GM12891 (cell line): ENCODE measurements at regions not wholly inside any gene's neighbourhood (a gene's known extent, or its start where the extent isn't known, plus 50 kb on each side); places are given as distances from the start of the nearest gene placed in this dataset.

ENCODE experiments used
- DNase-seq: peaks from one replicate; pipeline ENCODE4 v3.0.0; 2011; ENCODE audit warnings: low spot score; ENCODE audit not compliant: insufficient read length
- FAIRE-seq: peaks from 2 replicates; lab custom pipeline; 2011; peaks lifted over from hg19 to GRCh38; lab: Jason Lieb, UNC
- PAX5 ChIP-seq: IDR thresholded peaks from 2 replicates; pipeline ENCODE4 v1.6.1; 2011; ENCODE audit warnings: low read length, moderate library complexity, mild to moderate bottlenecking; ENCODE audit not compliant: insufficient read depth, severe bottlenecking
- POLR2A ChIP-seq: IDR thresholded peaks from 2 replicates; pipeline ENCODE4 v1.6.1; 2011; ENCODE audit warnings: low read depth, low read length, control low read depth
- POLR2AphosphoS5 ChIP-seq: IDR thresholded peaks from 2 replicates; pipeline ENCODE4 v1.6.1; 2011; ENCODE audit warnings: low read depth, low read length, control low read depth
- POU2F2 ChIP-seq: IDR thresholded peaks from 2 replicates; pipeline ENCODE4 v1.6.1; 2011; ENCODE audit warnings: low read depth, mild to moderate bottlenecking, control low read depth, low read length, moderate library complexity
- SPI1 ChIP-seq: IDR thresholded peaks from 2 replicates; pipeline ENCODE4 v1.6.1; 2011; ENCODE audit warnings: low read depth, low read length, control low read depth
- TAF1 ChIP-seq: IDR thresholded peaks from 2 replicates; pipeline ENCODE4 v1.6.1; 2011; ENCODE audit warnings: low read depth, low read length, control low read depth

- no peak for DNase-seq
- FAIRE-seq = no peak
- TF ChIP-seq PAX5 = no peak
- TF ChIP-seq SPI1 = no peak
- TF ChIP-seq POLR2AphosphoS5 = no peak
- TF ChIP-seq POLR2A = no peak
- TF ChIP-seq TAF1 = no peak
- no peak for TF ChIP-seq POU2F2
These were observed 145.1 kb upstream of the TMEM106B start for GRCh38 chr7:12066004-12066403.

- no peak for DNase-seq
- no peak for FAIRE-seq
- TF ChIP-seq POU2F2 (no peak), POLR2A (no peak), SPI1 (no peak), PAX5 (no peak), POLR2AphosphoS5 (no peak)
These were observed 144.6 kb upstream of the TMEM106B start for GRCh38 chr7:12066521-12066920.

- FAIRE-seq = peak; percentile 67
- DNase-seq = no peak
- TF ChIP-seq POLR2A (no peak), SPI1 (0 out of 2 replicates have a peak, but pooled peaks have one; percentile 5)
These were observed 143.8 kb upstream of the TMEM106B start for GRCh38 chr7:12067156-12067831.

- TF ChIP-seq POLR2A (no peak), TAF1 (no peak), SPI1 (no peak), PAX5 (no peak), POLR2AphosphoS5 (no peak), POU2F2 (no peak)
- no peak for FAIRE-seq
- DNase-seq = no peak
These were observed 141.3 kb upstream of the TMEM106B start for GRCh38 chr7:12069757-12070156.

- no peak for TF ChIP-seq POU2F2
- TF ChIP-seq POLR2AphosphoS5 = no peak
- no peak for TF ChIP-seq TAF1
- no peak for TF ChIP-seq POLR2A
- no peak for TF ChIP-seq PAX5
- TF ChIP-seq SPI1 = no peak
- no peak for DNase-seq
- FAIRE-seq = no peak
These were observed 136.2 kb upstream of the TMEM106B start for GRCh38 chr7:12074889-12075288.

- no peak for FAIRE-seq
- TF ChIP-seq TAF1 (no peak), POLR2AphosphoS5 (no peak), PAX5 (no peak), POU2F2 (no peak), POLR2A (no peak), SPI1 (no peak)
- DNase-seq = no peak
These were observed 131.1 kb upstream of the TMEM106B start for GRCh38 chr7:12080006-12080405.

- FAIRE-seq (no peak), DNase-seq (no peak)
- TF ChIP-seq SPI1 (no peak), POLR2AphosphoS5 (no peak), TAF1 (no peak), POU2F2 (no peak), POLR2A (no peak), PAX5 (no peak)
These were observed 125.6 kb upstream of the TMEM106B start for GRCh38 chr7:12085516-12085915.

GRCh38 chr7:12089951-12090756, 120.9 kb upstream of the TMEM106B start:
- TF ChIP-seq SPI1 (no peak), POLR2A (no peak), TAF1 (no peak), POU2F2 (no peak), POLR2AphosphoS5 (no peak), PAX5 (no peak)
- no peak for FAIRE-seq
- no peak for DNase-seq

- FAIRE-seq = no peak
- TF ChIP-seq POLR2A (no peak), POU2F2 (no peak), PAX5 (no peak), POLR2AphosphoS5 (no peak), SPI1 (no peak), TAF1 (no peak)
- no peak for DNase-seq
These were observed 120.3 kb upstream of the TMEM106B start for GRCh38 chr7:12090757-12091221.

- FAIRE-seq = no peak
- no peak for DNase-seq
These were observed 119.9 kb upstream of the TMEM106B start for GRCh38 chr7:12091231-12091630.

More at GRCh38 chr7:12091231-12091630, 119.9 kb upstream of the TMEM106B start:
- TF ChIP-seq TAF1 (no peak), PAX5 (no peak), POLR2AphosphoS5 (no peak), POLR2A (no peak), SPI1 (no peak), POU2F2 (no peak)
